IMR-90 (cell line): ENCODE measurements at regions not wholly inside any gene's neighbourhood (a gene's known extent, or its start where the extent isn't known, plus 50 kb on each side); places are given as distances from the start of the nearest gene placed in this dataset.

Experiments
- ATAC-seq: fragments of 200-7000 bp; cut with Tn5 transposase; 2 replicates; pipeline ENCODE4 v1.9.1; 2020; ENCODE audit warnings: low read depth, mild to moderate bottlenecking, moderate library complexity
- BruUV-seq: library from RNA; stranded (reverse); fragments of 400-500 nt; replicated peaks from 2 replicates; lab custom pipeline; 2021; lab: Mats Ljungman, UMichigan
- CTCF ChIA-PET: fragments of 300-600 bp; formaldehyde crosslinking; extraction: SDS; loops from one replicate; lab custom pipeline; 2021; ENCODE audit warnings: antibody characterized with exemption; lab: Yijun Ruan, JAX
- POLR2A ChIA-PET: fragments of 300-600 bp; sonication (Branson Sonifier 250); formaldehyde crosslinking; loops from one replicate; lab custom pipeline; 2022; ENCODE audit warnings: antibody characterized with exemption; ENCODE audit not compliant: unreplicated experiment; lab: Charles Lee
- DNase-seq: peaks from one replicate; pipeline ENCODE4 v3.0.0; 2013
- H2AFZ ChIP-seq: replicated peaks from 2 replicates; pipeline ENCODE3; 2013; ENCODE audit warnings: low read length, mild to moderate bottlenecking; ENCODE audit not compliant: poor library complexity
- H2AK5ac ChIP-seq: 2 replicates; pipeline ENCODE4 v1.6.1; 2013; ENCODE audit warnings: low read depth, low read length, inconsistent platforms
- H2AK9ac ChIP-seq: replicated peaks from 2 replicates; pipeline ENCODE3; 2013; ENCODE audit warnings: mild to moderate bottlenecking, low read depth, low read length, moderate library complexity; ENCODE audit not compliant: poor library complexity
- H2BK120ac ChIP-seq: 2 replicates; pipeline ENCODE4 v1.6.1; 2013; ENCODE audit warnings: low read depth, low read length, inconsistent platforms
- H2BK15ac ChIP-seq: 3 replicates; pipeline ENCODE4 v1.6.1; 2013; ENCODE audit warnings: low read depth, low read length, inconsistent platforms
- H2BK20ac ChIP-seq: 2 replicates; pipeline ENCODE4 v1.6.1; 2013; ENCODE audit warnings: low read depth, mild to moderate bottlenecking, inconsistent platforms, low read length, moderate library complexity
- H2BK5ac ChIP-seq: 2 replicates; pipeline ENCODE4 v1.6.1; 2013; ENCODE audit warnings: mild to moderate bottlenecking, low read depth, low read length, inconsistent platforms; ENCODE audit not compliant: poor library complexity, severe bottlenecking
- H3K14ac ChIP-seq: replicated peaks from 2 replicates; pipeline ENCODE4 v1.6.1; 2013; ENCODE audit warnings: low read depth, low read length, inconsistent platforms
- H3K18ac ChIP-seq: 2 replicates; pipeline ENCODE4 v1.6.1; 2013; ENCODE audit warnings: low read depth, low read length, control low read depth
- H3K23ac ChIP-seq: 2 replicates; pipeline ENCODE4 v1.6.1; 2013; ENCODE audit warnings: low read depth, low read length, inconsistent platforms
- H3K27ac ChIP-seq: 2 replicates; pipeline ENCODE4 v1.5.1; 2013; ENCODE audit warnings: mild to moderate bottlenecking, control low read depth, low read length; ENCODE audit not compliant: insufficient read depth
- H3K27me3 ChIP-seq: 2 replicates; pipeline ENCODE4 v1.6.1; 2013; ENCODE audit warnings: low read length; ENCODE audit not compliant: control insufficient read depth, insufficient read depth
- H3K36me3 ChIP-seq: 2 replicates; pipeline ENCODE4 v1.6.1; 2013; ENCODE audit warnings: low read length, mixed read lengths; ENCODE audit not compliant: control insufficient read depth, insufficient read depth
- H3K4ac ChIP-seq: 2 replicates; pipeline ENCODE4 v1.6.1; 2013; ENCODE audit warnings: low read depth, low read length, inconsistent platforms
- H3K4me1 ChIP-seq: 2 replicates; pipeline ENCODE4 v1.6.1; 2013; ENCODE audit warnings: low read length, mixed read lengths; ENCODE audit not compliant: control insufficient read depth, insufficient read depth
- H3K4me2 ChIP-seq: 2 replicates; pipeline ENCODE4 v1.6.1; 2013; ENCODE audit warnings: low read depth, mild to moderate bottlenecking, control low read depth, low read length, moderate library complexity
- H3K4me3 ChIP-seq: 2 replicates; pipeline ENCODE4 v1.5.1; 2013; ENCODE audit warnings: low read depth, mild to moderate bottlenecking, control low read depth, low read length, moderate library complexity; ENCODE audit not compliant: insufficient read depth
- H3K56ac ChIP-seq: 2 replicates; pipeline ENCODE4 v1.6.1; 2013; ENCODE audit warnings: low read length, inconsistent platforms; ENCODE audit not compliant: insufficient read depth; ENCODE audit errors: extremely low read depth
- H3K79me1 ChIP-seq, 2 experiments: 2 replicates each; pipeline ENCODE4 v1.6.1; 2013; ENCODE audit warnings: low read length in 2 of 2, inconsistent platforms in 1 of 2, low read depth in 1 of 2
- H3K9ac ChIP-seq: 2 replicates; pipeline ENCODE4 v1.6.1; 2013; ENCODE audit warnings: low read depth, low read length, control low read depth
- H3K9me1 ChIP-seq: 2 replicates; pipeline ENCODE4 v1.6.1; 2013; ENCODE audit warnings: low read length, inconsistent platforms; ENCODE audit not compliant: insufficient read depth
- H3K9me3 ChIP-seq: 2 replicates; pipeline ENCODE4 v1.6.1; 2013; ENCODE audit warnings: low read length; ENCODE audit not compliant: control insufficient read depth, insufficient read depth
- H4K20me1 ChIP-seq: 2 replicates; pipeline ENCODE4 v1.6.1; 2013; ENCODE audit warnings: low read length, inconsistent platforms; ENCODE audit not compliant: insufficient read depth
- H4K5ac ChIP-seq: 2 replicates; pipeline ENCODE4 v1.6.1; 2013; ENCODE audit warnings: mild to moderate bottlenecking, low read depth, low read length, control low read depth
- H4K8ac ChIP-seq, 2 experiments: 2 replicates each; pipeline ENCODE4 v1.6.1; 2013; ENCODE audit warnings: low read depth in 2 of 2, low read length in 2 of 2, control low read depth in 1 of 2, inconsistent platforms in 1 of 2
- H4K91ac ChIP-seq: 2 replicates; pipeline ENCODE4 v1.6.1; 2013; ENCODE audit warnings: low read depth, low read length, inconsistent platforms; ENCODE audit not compliant: insufficient read depth
- BHLHE40 ChIP-seq: fragments of 150-350 bp; IDR thresholded peaks from 2 replicates; pipeline ENCODE4 v1.6.1; 2016; ENCODE audit warnings: mild to moderate bottlenecking, low read depth, low read length
- CEBPB ChIP-seq: IDR thresholded peaks from 2 replicates; pipeline ENCODE4 v1.6.1; 2012; ENCODE audit warnings: low read depth, low read length, improper control_type of control experiment
- CHD1 ChIP-seq: IDR thresholded peaks from 2 replicates; pipeline ENCODE4 v1.6.1; 2012; ENCODE audit warnings: low read depth, low read length, improper control_type of control experiment
- CTCF ChIP-seq: conservative IDR thresholded peaks from 2 replicates; pipeline ENCODE4 v1.5.1; 2012; ENCODE audit warnings: mild to moderate bottlenecking, low read depth, low read length, improper control_type of control experiment
- ELK1 ChIP-seq: fragments of 150-350 bp; IDR thresholded peaks from 2 replicates; pipeline ENCODE4 v1.6.1; 2016; ENCODE audit warnings: low read depth, mild to moderate bottlenecking, low read length, moderate library complexity, borderline replicate concordance
- FOS ChIP-seq: fragments of 150-350 bp; IDR thresholded peaks from 2 replicates; pipeline ENCODE4 v1.6.1; 2016; ENCODE audit warnings: low read depth, low read length
- MAFK ChIP-seq: IDR thresholded peaks from 2 replicates; pipeline ENCODE4 v1.6.1; 2012; ENCODE audit warnings: low read depth, low read length, improper control_type of control experiment
- MAZ ChIP-seq: IDR thresholded peaks from 2 replicates; pipeline ENCODE4 v1.6.1; 2012; ENCODE audit warnings: low read depth, mild to moderate bottlenecking, low read length, improper control_type of control experiment, moderate library complexity, borderline replicate concordance
- MXI1 ChIP-seq: IDR thresholded peaks from 2 replicates; pipeline ENCODE4 v1.6.1; 2012; ENCODE audit warnings: low read depth, mild to moderate bottlenecking, low read length, moderate library complexity, borderline replicate concordance
- NFE2L2 ChIP-seq: fragments of 150-350 bp; IDR thresholded peaks from 2 replicates; pipeline ENCODE4 v1.6.1; 2016; ENCODE audit warnings: low read depth, mild to moderate bottlenecking, low read length
- POLR2A ChIP-seq: IDR thresholded peaks from 2 replicates; pipeline ENCODE4 v1.6.1; 2012; ENCODE audit warnings: mild to moderate bottlenecking, low read depth, low read length
- RAD21 ChIP-seq: IDR thresholded peaks from 2 replicates; pipeline ENCODE4 v1.6.1; 2012; ENCODE audit warnings: low read length, improper control_type of control experiment
- RCOR1 ChIP-seq: IDR thresholded peaks from 2 replicates; pipeline ENCODE4 v1.6.1; 2012; ENCODE audit warnings: mild to moderate bottlenecking, low read length, improper control_type of control experiment; ENCODE audit not compliant: insufficient replicate concordance
- RFX5 ChIP-seq: IDR thresholded peaks from 2 replicates; pipeline ENCODE4 v1.8.0; 2012; ENCODE audit warnings: low read depth, mild to moderate bottlenecking, low read length, moderate library complexity
- SMC3 ChIP-seq: fragments of 150-350 bp; IDR thresholded peaks from 2 replicates; pipeline ENCODE4 v1.6.1; 2016; ENCODE audit warnings: low read depth, mild to moderate bottlenecking, antibody characterized with exemption, low read length, moderate library complexity
- WGBS, 2 experiments: methylation state at CpG; one replicate each; pipeline versions ENCODE4 v1.1.5 to v1.1.7; 2013; ENCODE audit warnings: missing lambda C conversion rate in 2 of 2; ENCODE audit not compliant: insufficient read length in 1 of 2; ENCODE audit errors: extremely low coverage in 2 of 2; 5-methylcytosine and 5-hydroxymethylcytosine counted together
- dilution Hi-C: fragments of 300-500 bp; cut with HindIII; formaldehyde crosslinking; loops from one replicate; pipeline ENCODE4 v1.14.3; 2018; ENCODE audit warnings: low sequenced_read_pairs; ENCODE audit not compliant: unreplicated experiment
- in situ Hi-C: fragments of 300-500 bp; cut with MboI; formaldehyde crosslinking; loops from 3 replicates; pipeline ENCODE4 v1.14.3; 2019; ENCODE audit warnings: low sequenced_read_pairs, inconsistent platforms, mixed read lengths
- intact Hi-C: fragments of 100-400 bp; cut with micrococcal nuclease; formaldehyde crosslinking; loops from 2 replicates; pipeline ENCODE4 v1.10.0; 2022

- Histone ChIP-seq H3K14ac (no peak overlapping the region), H4K91ac (no peak overlapping the region), H3K27me3 (no peaks in the 10 kb centered on the region), H3K9me3 (0 out of 2 replicates have a peak, but pooled peaks cover under 1% of the 10 kb centered on the region), H3K4ac (no peak overlapping the region), H3K4me3 (no peak overlapping the region), H3K4me1 (peaks cover 13% of the 10 kb centered on the region), H4K8ac (no peak overlapping the region), H2BK15ac (no peak overlapping the region), H2BK5ac (no peak overlapping the region), H3K9me1 (no peaks in the 10 kb centered on the region; the same call in 1 of the 2 replicates), H2AK5ac (no peak overlapping the region), H3K56ac (no peak overlapping the region), H3K79me1 (no peaks in the 10 kb centered on the region), H3K9ac (no peak overlapping the region), H3K23ac (no peak overlapping the region), H3K36me3 (no peaks in the 10 kb centered on the region), H3K27ac (no peak overlapping the region), H3K18ac (no peak overlapping the region), H2AFZ (peak overlapping the region; percentile 54), H3K4me2 (no peak overlapping the region), H4K5ac (no peak overlapping the region), H2BK20ac (no peak overlapping the region; the same call in 1 of the 2 replicates), H4K20me1 (no peaks in the 10 kb centered on the region), H2AK9ac (no peak overlapping the region), H2BK120ac (no peak overlapping the region)
- POLR2A ChIA-PET = no interaction called here
- in situ Hi-C loops (no loop called here), dilution Hi-C loops (no loop called here), intact Hi-C loops (loop anchor here (5.0 to 10.0 kb wide), 2 partner anchors 147 to 175 kb away; partner anchors contain the start of gene SPATS2L)
- 95% methylated on average over 4 of the region's 11 CpGs; no CpG with 5 or more reads in 1 of the 2 experiments for WGBS, 2 experiments
- CTCF ChIA-PET = no interaction called here
- peak; percentile 53 for DNase-seq
- peak; percentile 42 for ATAC-seq
- BruUV-seq = no TSS peak
- TF ChIP-seq BHLHE40 (no peak), CEBPB (no peak), CTCF (no peak), FOS (no peak), CHD1 (no peak), MXI1 (no peak), SMC3 (no peak), MAZ (no peak), NFE2L2 (no peak), ELK1 (no peak), POLR2A (no peak), RFX5 (no peak), MAFK (no peak), RAD21 (no peak), RCOR1 (no peak)
Observed at GRCh38 chr2:200159829-200160781, 146.4 kb upstream of the SPATS2L start.
